Activated B cell treated with CpG ODN at 0.5 μM for 24 hours (primary cell): ENCODE measurements at regions not wholly inside any gene's neighbourhood (a gene's known extent, or its start where the extent isn't known, plus 50 kb on each side); places are given as distances from the start of the nearest gene placed in this dataset.

ENCODE experiments used
- ATAC-seq: fragments of 200-7000 bp; cut with Tn5 transposase; one replicate; pipeline ENCODE4 v1.10.0; 2021; ENCODE audit warnings: low read depth, mild to moderate bottlenecking, moderate library complexity
- CTCF ChIA-PET: fragments of 350-600 bp; sonication (Branson Sonifier 250); formaldehyde crosslinking; loops from one replicate; lab custom pipeline; 2021; ENCODE audit warnings: antibody characterized with exemption; lab: Charles Lee
- POLR2A ChIA-PET: fragments of 350-600 bp; sonication (Branson Sonifier 250); formaldehyde crosslinking; loops from one replicate; lab custom pipeline; 2021; ENCODE audit warnings: antibody characterized with exemption; lab: Charles Lee
- DNase-seq: peaks from one replicate; pipeline ENCODE4 v3.0.0; 2022
- H3K27ac Mint-ChIP-seq: one replicate; pipeline ENCODE4 v1.8.0; 2020; ENCODE audit warnings: mixed read lengths
- H3K27me3 Mint-ChIP-seq: one replicate; pipeline ENCODE4 v1.8.0; 2021; ENCODE audit warnings: mixed read lengths
- H3K36me3 Mint-ChIP-seq: one replicate; pipeline ENCODE4 v1.8.0; 2021; ENCODE audit warnings: low read depth, mixed read lengths
- H3K4me1 Mint-ChIP-seq: one replicate; pipeline ENCODE4 v1.8.0; 2021; ENCODE audit warnings: mixed read lengths
- H3K4me3 Mint-ChIP-seq: one replicate; pipeline ENCODE4 v1.8.0; 2020; ENCODE audit warnings: mild to moderate bottlenecking, mixed read lengths
- H3K9me3 Mint-ChIP-seq: one replicate; pipeline ENCODE4 v1.8.0; 2020; ENCODE audit warnings: mixed read lengths
- intact Hi-C: fragments of 100-400 bp; cut with micrococcal nuclease; formaldehyde crosslinking; loops from one replicate; pipeline ENCODE4 v1.15.1; 2024
- TF ChIP-seq, protein P1 (sequence below): fragments of 200-600 bp; IDR thresholded peaks from one replicate; pipeline ENCODE4 v1.8.0; 2022; ENCODE audit warnings: antibody characterized with exemption, mild to moderate bottlenecking

DNA sequence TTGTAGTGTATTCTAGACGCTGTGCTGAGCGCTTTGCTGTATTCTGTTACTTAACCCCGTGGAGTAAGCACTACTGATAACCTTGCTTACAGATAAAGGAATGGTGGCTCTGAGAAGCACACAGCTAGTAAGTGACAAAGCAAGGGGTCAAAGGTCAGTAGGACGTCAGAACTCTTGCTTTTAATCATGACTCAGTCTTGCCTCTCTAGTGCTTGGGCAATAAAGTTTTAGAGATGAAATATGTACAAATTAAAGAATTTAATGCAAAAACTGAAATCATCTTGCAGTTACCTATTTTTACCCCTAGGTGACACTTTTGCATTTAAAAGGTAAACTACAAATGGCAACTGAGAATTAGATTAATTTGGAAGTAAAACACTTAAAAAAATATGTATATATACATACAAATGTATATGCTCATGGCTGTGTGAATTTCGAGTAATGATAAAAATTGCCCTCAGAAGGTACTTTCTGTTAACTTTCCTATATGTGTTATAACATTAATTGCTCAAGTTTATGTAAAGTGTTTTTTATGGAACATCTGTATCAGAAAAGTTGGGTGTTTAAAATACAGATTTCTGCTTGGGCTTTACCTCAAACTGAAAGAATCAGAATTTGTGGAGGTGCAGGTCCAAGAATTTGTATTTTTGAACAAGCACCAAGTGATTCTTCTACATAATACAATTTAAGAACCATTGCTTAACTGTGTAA, 175.1 kb upstream of the DAB2 start:
- H3K9me3 Mint-ChIP-seq, result no peaks in the 10 kb centered on the region
- no peaks in the 10 kb centered on the region for H3K4me1 Mint-ChIP-seq
- no peak overlapping the region for H3K27ac Mint-ChIP-seq
- intact Hi-C loops, result loop anchor here (1.0 to 10.0 kb wide), 4 partner anchors 345 to 1279 kb away; no protein-coding TSS in a partner anchor
- TF ChIP-seq, protein P1, sequence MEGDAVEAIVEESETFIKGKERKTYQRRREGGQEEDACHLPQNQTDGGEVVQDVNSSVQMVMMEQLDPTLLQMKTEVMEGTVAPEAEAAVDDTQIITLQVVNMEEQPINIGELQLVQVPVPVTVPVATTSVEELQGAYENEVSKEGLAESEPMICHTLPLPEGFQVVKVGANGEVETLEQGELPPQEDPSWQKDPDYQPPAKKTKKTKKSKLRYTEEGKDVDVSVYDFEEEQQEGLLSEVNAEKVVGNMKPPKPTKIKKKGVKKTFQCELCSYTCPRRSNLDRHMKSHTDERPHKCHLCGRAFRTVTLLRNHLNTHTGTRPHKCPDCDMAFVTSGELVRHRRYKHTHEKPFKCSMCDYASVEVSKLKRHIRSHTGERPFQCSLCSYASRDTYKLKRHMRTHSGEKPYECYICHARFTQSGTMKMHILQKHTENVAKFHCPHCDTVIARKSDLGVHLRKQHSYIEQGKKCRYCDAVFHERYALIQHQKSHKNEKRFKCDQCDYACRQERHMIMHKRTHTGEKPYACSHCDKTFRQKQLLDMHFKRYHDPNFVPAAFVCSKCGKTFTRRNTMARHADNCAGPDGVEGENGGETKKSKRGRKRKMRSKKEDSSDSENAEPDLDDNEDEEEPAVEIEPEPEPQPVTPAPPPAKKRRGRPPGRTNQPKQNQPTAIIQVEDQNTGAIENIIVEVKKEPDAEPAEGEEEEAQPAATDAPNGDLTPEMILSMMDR, result no peak
- no peak overlapping the region for H3K4me3 Mint-ChIP-seq
- DNase-seq (no peak), ATAC-seq (no peak)
- peaks cover 18% of the 10 kb centered on the region for H3K27me3 Mint-ChIP-seq
- POLR2A ChIA-PET, result no interaction called here
- no peaks in the 10 kb centered on the region for H3K36me3 Mint-ChIP-seq
- CTCF ChIA-PET, result no interaction called here

DNA sequence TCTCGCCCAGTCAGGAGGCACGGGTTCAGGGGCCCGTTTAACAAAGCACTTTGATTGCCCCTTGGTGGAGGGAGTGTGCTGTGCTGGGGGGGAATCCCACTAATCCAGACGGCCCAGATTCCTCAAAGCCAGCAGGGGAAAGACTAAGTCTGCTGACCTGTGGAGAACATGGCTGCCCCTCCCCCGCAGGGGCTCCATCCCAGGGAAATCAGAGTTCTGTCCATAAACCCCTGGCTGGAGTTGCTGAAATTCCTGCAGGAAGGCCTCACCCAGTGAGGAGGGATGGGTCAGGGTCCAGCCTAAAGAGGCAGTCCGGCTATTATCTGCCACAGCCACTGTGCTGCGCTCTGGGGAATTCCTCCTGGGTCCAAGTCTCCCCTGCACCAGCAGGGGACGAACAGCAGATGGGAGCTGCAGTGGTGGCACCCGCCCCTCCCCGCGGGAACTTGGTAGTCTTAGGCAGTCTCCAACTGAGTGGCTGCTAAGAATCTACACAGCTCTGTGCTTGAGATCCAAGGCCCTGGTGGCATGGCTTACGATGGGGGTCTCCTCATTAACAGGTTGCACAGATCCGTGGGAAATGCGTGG, 174.0 kb upstream of the DAB2 start:
- POLR2A ChIA-PET, result no interaction called here
- TF ChIP-seq, protein P1, result no peak
- CTCF ChIA-PET, result interaction anchor here (1.7 kb wide), 1 partner anchor 1138 kb away, joined by 4 read pairs; no protein-coding TSS in a partner anchor
- no peak overlapping the region for H3K27ac Mint-ChIP-seq
- ATAC-seq, result no peak
- H3K4me3 Mint-ChIP-seq, result no peak overlapping the region
- no peaks in the 10 kb centered on the region for H3K4me1 Mint-ChIP-seq
- H3K27me3 Mint-ChIP-seq, result peaks cover 14% of the 10 kb centered on the region
- DNase-seq, result no peak
- no peaks in the 10 kb centered on the region for H3K9me3 Mint-ChIP-seq
- no peaks in the 10 kb centered on the region for H3K36me3 Mint-ChIP-seq
- intact Hi-C loops, result no loop called here

DNA sequence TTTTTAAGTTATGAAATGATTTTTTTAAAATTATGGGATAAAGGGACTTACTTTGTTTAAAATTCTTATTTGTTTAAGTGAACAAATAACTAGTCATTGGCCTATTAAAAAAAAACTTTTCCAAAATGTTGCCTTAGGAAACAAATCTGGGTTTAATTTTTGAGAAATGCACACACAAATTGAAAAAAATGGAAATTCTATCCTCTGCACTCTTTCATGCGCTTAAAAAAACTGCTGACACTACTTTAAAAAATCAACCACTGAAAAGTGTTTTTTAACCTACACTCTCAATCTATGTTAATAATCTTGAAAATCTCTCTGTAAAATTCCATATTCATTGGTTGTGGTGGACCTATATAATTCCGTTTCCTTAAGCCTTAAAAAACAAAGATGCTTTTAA, 163.4 kb upstream of the DAB2 start:
- TF ChIP-seq, protein P1, result no peak
- no peak for DNase-seq
- ATAC-seq, result no peak
- Mint-ChIP-seq H3K9me3 (no peaks in the 10 kb centered on the region), H3K27me3 (peaks cover 8% of the 10 kb centered on the region), H3K36me3 (no peaks in the 10 kb centered on the region), H3K27ac (no peak overlapping the region), H3K4me3 (no peak overlapping the region), H3K4me1 (no peaks in the 10 kb centered on the region)
- POLR2A ChIA-PET, result no interaction called here
- intact Hi-C loops, result no loop called here
- CTCF ChIA-PET, result interaction anchor here (0.8 kb wide), 1 partner anchor 212 kb away, joined by 3 read pairs; no protein-coding TSS in a partner anchor

DNA sequence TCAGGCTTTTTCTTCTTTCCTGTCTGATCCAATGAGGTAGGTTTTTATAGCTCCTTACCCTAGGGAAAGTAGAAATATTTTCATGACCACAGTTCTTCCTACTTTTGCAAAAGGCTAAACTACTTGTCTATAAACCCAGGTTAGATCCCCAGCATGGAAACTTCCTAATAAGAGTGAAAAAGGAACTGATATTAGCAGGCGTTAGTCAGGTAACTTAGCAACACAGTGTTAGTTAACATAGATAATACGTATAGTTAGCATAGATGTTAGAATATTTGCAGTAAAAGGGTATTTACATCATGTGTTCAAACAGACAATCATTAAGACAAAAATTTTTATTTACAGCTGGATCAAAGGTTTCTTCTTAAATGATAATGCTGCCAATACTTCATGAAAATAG, 162.9 kb upstream of the DAB2 start:
- no peak for DNase-seq
- Mint-ChIP-seq H3K27me3 (peaks cover 8% of the 10 kb centered on the region), H3K4me1 (no peaks in the 10 kb centered on the region), H3K4me3 (no peak overlapping the region), H3K36me3 (no peaks in the 10 kb centered on the region), H3K27ac (no peak overlapping the region), H3K9me3 (no peaks in the 10 kb centered on the region)
- intact Hi-C loops, result no loop called here
- ChIA-PET CTCF (interaction anchor here (0.8 kb wide), 1 partner anchor 212 kb away, joined by 3 read pairs; no protein-coding TSS in a partner anchor), POLR2A (no interaction called here)
- TF ChIP-seq, protein P1, result no peak
- ATAC-seq, result no peak

DNA sequence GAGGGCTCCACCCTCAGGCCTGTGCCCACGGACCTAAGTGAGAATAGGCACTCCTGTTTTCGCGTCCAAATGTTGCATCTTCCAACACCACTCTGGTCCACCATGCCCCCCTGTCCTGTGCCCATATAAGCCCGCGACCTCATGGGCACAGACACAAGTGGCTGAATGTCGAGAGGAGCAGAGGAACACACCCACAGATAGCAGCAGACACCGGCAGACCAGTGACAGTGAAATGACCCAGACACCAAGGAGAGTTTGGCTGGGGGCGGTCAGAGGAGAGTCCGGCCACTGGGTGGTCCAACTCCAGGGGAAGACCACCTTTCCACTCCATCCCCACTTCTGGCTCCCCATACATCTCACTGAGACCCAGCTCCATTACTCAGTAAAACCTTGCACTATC, 161.4 kb upstream of the DAB2 start:
- Mint-ChIP-seq H3K36me3 (no peaks in the 10 kb centered on the region), H3K27me3 (peaks cover 8% of the 10 kb centered on the region), H3K9me3 (no peaks in the 10 kb centered on the region), H3K27ac (no peak overlapping the region), H3K4me1 (peaks cover 3% of the 10 kb centered on the region), H3K4me3 (no peak overlapping the region)
- ATAC-seq (no peak), DNase-seq (no peak)
- intact Hi-C loops, result no loop called here
- ChIA-PET POLR2A (no interaction called here), CTCF (no interaction called here)
- TF ChIP-seq, protein P1, result no peak
